ENCODE measurements at regions not wholly inside any gene's neighbourhood (a gene's known extent, or its start where the extent isn't known, plus 50 kb on each side); places are given as distances from the start of the nearest gene placed in this dataset.

DNA sequence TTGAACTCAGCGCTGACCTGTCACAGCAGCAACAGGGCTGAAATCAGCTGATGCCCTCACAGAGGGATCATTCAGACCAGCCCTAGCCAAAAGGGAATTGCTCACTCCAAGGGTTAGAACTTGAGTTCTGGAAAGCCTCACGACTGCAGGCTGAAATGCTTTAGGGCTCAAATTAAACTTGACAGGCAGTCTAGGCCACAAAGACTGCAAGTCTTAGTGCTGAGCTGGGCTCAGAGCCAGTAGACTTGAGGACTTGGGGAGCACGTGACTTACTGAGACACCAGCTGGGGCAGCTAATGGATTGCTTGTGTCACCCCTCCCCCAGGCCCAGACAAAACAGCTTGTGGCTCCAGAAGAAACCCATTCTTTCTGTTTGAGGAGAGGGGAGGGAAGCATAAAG, 119.0 kb upstream of the SLC6A14 start (continued):
- TF ChIP-seq ZNF785 (tag by site-specific recombination; IDR thresholded peaks at IDR 0.05): no peak
- TF ChIP-seq, protein P1, sequence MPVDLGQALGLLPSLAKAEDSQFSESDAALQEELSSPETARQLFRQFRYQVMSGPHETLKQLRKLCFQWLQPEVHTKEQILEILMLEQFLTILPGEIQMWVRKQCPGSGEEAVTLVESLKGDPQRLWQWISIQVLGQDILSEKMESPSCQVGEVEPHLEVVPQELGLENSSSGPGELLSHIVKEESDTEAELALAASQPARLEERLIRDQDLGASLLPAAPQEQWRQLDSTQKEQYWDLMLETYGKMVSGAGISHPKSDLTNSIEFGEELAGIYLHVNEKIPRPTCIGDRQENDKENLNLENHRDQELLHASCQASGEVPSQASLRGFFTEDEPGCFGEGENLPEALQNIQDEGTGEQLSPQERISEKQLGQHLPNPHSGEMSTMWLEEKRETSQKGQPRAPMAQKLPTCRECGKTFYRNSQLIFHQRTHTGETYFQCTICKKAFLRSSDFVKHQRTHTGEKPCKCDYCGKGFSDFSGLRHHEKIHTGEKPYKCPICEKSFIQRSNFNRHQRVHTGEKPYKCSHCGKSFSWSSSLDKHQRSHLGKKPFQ (tag by site-specific recombination; IDR thresholded peaks at IDR 0.05): no peak
- TF ChIP-seq, protein P2, sequence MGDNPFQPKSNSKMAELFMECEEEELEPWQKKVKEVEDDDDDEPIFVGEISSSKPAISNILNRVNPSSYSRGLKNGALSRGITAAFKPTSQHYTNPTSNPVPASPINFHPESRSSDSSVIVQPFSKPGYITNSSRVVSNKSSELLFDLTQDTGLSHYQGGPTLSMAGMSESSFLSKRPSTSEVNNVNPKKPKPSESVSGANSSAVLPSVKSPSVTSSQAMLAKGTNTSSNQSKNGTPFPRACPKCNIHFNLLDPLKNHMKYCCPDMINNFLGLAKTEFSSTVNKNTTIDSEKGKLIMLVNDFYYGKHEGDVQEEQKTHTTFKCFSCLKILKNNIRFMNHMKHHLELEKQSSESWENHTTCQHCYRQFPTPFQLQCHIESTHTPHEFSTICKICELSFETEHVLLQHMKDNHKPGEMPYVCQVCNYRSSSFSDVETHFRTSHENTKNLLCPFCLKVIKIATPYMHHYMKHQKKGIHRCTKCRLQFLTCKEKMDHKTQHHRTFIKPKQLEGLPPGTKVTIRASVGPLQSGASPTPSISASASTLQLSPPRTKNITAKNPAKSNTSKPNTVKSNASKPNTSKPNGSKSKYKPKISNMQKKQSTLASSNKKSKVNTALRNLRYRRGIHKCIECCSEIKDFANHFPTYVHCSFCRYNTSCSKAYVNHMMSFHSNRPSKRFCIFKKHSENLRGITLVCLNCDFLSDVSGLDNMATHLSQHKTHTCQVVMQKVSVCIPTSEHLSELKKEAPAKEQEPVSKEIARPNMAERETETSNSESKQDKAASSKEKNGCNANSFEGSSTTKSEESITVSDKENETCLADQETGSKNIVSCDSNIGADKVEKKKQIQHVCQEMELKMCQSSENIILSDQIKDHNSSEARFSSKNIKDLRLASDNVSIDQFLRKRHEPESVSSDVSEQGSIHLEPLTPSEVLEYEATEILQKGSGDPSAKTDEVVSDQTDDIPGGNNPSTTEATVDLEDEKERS (tag by site-specific recombination; IDR thresholded peaks at IDR 0.05): no peak
- TF ChIP-seq, protein P3, sequence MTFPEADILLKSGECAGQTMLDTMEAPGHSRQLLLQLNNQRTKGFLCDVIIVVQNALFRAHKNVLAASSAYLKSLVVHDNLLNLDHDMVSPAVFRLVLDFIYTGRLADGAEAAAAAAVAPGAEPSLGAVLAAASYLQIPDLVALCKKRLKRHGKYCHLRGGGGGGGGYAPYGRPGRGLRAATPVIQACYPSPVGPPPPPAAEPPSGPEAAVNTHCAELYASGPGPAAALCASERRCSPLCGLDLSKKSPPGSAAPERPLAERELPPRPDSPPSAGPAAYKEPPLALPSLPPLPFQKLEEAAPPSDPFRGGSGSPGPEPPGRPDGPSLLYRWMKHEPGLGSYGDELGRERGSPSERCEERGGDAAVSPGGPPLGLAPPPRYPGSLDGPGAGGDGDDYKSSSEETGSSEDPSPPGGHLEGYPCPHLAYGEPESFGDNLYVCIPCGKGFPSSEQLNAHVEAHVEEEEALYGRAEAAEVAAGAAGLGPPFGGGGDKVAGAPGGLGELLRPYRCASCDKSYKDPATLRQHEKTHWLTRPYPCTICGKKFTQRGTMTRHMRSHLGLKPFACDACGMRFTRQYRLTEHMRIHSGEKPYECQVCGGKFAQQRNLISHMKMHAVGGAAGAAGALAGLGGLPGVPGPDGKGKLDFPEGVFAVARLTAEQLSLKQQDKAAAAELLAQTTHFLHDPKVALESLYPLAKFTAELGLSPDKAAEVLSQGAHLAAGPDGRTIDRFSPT (tag by site-specific recombination; IDR thresholded peaks at IDR 0.05): no peak
- TF ChIP-seq, protein P4, sequence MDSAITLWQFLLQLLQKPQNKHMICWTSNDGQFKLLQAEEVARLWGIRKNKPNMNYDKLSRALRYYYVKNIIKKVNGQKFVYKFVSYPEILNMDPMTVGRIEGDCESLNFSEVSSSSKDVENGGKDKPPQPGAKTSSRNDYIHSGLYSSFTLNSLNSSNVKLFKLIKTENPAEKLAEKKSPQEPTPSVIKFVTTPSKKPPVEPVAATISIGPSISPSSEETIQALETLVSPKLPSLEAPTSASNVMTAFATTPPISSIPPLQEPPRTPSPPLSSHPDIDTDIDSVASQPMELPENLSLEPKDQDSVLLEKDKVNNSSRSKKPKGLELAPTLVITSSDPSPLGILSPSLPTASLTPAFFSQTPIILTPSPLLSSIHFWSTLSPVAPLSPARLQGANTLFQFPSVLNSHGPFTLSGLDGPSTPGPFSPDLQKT (IDR thresholded peaks at IDR 0.05; ENCODE audit: borderline replicate concordance, low read depth, low read length): no peak
- TF ChIP-seq ZBTB21 (tag by site-specific recombination; IDR thresholded peaks at IDR 0.05): no peak
- TF ChIP-seq YY1 (tag by site-specific recombination; IDR thresholded peaks at IDR 0.05): no peak

DNA sequence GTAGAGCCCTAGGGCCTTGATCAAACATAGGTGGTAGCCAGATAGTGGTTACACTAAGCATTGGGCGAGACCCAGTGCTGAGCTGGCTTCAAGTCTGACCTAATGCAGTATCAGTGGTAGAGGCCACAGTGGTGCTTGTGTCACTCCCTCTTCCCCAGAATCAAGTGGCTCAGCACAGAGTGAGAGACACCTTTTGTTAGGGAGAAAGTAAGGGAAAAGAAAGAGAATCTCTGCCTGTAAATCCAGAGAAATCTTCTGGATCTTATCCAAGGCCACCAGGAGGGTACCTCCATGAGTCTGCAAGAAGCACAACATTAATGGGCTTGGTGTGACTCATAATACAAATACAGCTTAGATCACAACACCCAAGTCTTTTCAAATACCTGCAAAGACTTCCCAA, 117.7 kb upstream of the SLC6A14 start:
- CTCF ChIA-PET: no interaction called here
- no peak for TF ChIP-seq ZNF747 (tag by site-specific recombination; IDR thresholded peaks at IDR 0.05)
- TF ChIP-seq ZNF23 (tag by site-specific recombination; IDR thresholded peaks at IDR 0.05; ENCODE audit: borderline replicate concordance): no peak
- no peak for TF ChIP-seq ZNF677 (tag by site-specific recombination; IDR thresholded peaks at IDR 0.05)
- no peak for TF ChIP-seq ZNF350 (tag by site-specific recombination; IDR thresholded peaks at IDR 0.05)
- TF ChIP-seq ZFP69B (tag by site-specific recombination; IDR thresholded peaks at IDR 0.05): no peak
- TF ChIP-seq ZNF292 (tag by site-specific recombination; IDR thresholded peaks at IDR 0.05; ENCODE audit: borderline replicate concordance, low read depth): no peak
- TF ChIP-seq, protein P5, sequence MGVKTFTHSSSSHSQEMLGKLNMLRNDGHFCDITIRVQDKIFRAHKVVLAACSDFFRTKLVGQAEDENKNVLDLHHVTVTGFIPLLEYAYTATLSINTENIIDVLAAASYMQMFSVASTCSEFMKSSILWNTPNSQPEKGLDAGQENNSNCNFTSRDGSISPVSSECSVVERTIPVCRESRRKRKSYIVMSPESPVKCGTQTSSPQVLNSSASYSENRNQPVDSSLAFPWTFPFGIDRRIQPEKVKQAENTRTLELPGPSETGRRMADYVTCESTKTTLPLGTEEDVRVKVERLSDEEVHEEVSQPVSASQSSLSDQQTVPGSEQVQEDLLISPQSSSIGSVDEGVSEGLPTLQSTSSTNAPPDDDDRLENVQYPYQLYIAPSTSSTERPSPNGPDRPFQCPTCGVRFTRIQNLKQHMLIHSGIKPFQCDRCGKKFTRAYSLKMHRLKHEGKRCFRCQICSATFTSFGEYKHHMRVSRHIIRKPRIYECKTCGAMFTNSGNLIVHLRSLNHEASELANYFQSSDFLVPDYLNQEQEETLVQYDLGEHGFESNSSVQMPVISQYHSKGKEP (tag by site-specific recombination; IDR thresholded peaks at IDR 0.05): no peak
- no peak for TF ChIP-seq ZNF561 (tag by site-specific recombination; IDR thresholded peaks at IDR 0.05; ENCODE audit: borderline replicate concordance)
- no peak for TF ChIP-seq ZNF785 (tag by site-specific recombination; IDR thresholded peaks at IDR 0.05)
- TF ChIP-seq, protein P6, sequence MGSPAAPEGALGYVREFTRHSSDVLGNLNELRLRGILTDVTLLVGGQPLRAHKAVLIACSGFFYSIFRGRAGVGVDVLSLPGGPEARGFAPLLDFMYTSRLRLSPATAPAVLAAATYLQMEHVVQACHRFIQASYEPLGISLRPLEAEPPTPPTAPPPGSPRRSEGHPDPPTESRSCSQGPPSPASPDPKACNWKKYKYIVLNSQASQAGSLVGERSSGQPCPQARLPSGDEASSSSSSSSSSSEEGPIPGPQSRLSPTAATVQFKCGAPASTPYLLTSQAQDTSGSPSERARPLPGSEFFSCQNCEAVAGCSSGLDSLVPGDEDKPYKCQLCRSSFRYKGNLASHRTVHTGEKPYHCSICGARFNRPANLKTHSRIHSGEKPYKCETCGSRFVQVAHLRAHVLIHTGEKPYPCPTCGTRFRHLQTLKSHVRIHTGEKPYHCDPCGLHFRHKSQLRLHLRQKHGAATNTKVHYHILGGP (tag by site-specific recombination; IDR thresholded peaks at IDR 0.05): no peak
- TF ChIP-seq ZIC2 (tag by site-specific recombination; IDR thresholded peaks at IDR 0.05): no peak
- TF ChIP-seq, protein P7, sequence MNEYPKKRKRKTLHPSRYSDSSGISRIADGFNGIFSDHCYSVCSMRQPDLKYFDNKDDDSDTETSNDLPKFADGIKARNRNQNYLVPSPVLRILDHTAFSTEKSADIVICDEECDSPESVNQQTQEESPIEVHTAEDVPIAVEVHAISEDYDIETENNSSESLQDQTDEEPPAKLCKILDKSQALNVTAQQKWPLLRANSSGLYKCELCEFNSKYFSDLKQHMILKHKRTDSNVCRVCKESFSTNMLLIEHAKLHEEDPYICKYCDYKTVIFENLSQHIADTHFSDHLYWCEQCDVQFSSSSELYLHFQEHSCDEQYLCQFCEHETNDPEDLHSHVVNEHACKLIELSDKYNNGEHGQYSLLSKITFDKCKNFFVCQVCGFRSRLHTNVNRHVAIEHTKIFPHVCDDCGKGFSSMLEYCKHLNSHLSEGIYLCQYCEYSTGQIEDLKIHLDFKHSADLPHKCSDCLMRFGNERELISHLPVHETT (tag by site-specific recombination; IDR thresholded peaks at IDR 0.05): no peak
- no peak for TF ChIP-seq ZNF311 (tag by site-specific recombination; IDR thresholded peaks at IDR 0.05; ENCODE audit: borderline replicate concordance)
- Histone ChIP-seq H3K27ac (ENCODE audit: extremely low read depth, low read depth, low read length) (no peak overlapping the region), H3K4me1 (ENCODE audit: control insufficient read depth, insufficient read depth, low read length) (no peaks in the 10 kb centered on the region), H3K36me3 (ENCODE audit: control insufficient read depth in 2 of 2, insufficient read depth in 1 of 2, low read length in 2 of 2) (no peaks in the 10 kb centered on the region), H3K4me3 (ENCODE audit: low read depth, low read length) (no peak overlapping the region), H3K9me3 (ENCODE audit: control insufficient read depth, insufficient read depth, low read depth, low read length) (no peaks in the 10 kb centered on the region)
- POLR2A ChIA-PET: no interaction called here
